Aorta (tissue), 5 donors: ENCODE measurements at regions not wholly inside any gene's neighbourhood (a gene's known extent, or its start where the extent isn't known, plus 50 kb on each side); places are given as distances from the start of the nearest gene placed in this dataset.

Experiments
- ATAC-seq: fragments of 200-7000 bp; cut with Tn5 transposase; one replicate; pipeline ENCODE4 v1.9.1; 2022; ENCODE audit warnings: moderate library complexity; ENCODE audit not compliant: low FRiP score
- DNase-seq, 2 donors: peaks; one replicate each; pipeline ENCODE4 v3.0.0-alpha.2; 2020
- H3K27ac ChIP-seq, 2 donors: one replicate each; pipeline ENCODE4 v1.5.1; 2013; ENCODE audit warnings: low read length in 2 of 2, mild to moderate bottlenecking in 2 of 2, moderate library complexity in 2 of 2, control low read depth in 1 of 2, inconsistent platforms in 1 of 2, low read depth in 1 of 2
- H3K27me3 ChIP-seq, 2 donors: one replicate each; pipeline ENCODE4 v1.6.1; 2013; ENCODE audit warnings: control low read depth in 1 of 2, low read length in 1 of 2, mild to moderate bottlenecking in 1 of 2, moderate library complexity in 1 of 2; ENCODE audit not compliant: insufficient read depth in 2 of 2, control insufficient read depth in 1 of 2
- H3K36me3 ChIP-seq, 2 donors: one replicate each; pipeline ENCODE4 v1.6.1; 2013; ENCODE audit warnings: control low read depth in 1 of 2, low read length in 1 of 2, mild to moderate bottlenecking in 1 of 2; ENCODE audit not compliant: insufficient read depth in 2 of 2, control insufficient read depth in 1 of 2
- H3K4me1 ChIP-seq, 2 donors: one replicate each; pipeline ENCODE4 v1.6.1; 2013; ENCODE audit warnings: low read length in 2 of 2, control low read depth in 1 of 2, mild to moderate bottlenecking in 1 of 2, moderate library complexity in 1 of 2; ENCODE audit not compliant: insufficient read depth in 2 of 2, control insufficient read depth in 1 of 2
- H3K4me3 ChIP-seq, 2 donors: one replicate each; pipeline ENCODE4 v1.5.1; 2013; ENCODE audit warnings: low read length in 2 of 2, control low read depth in 1 of 2, mild to moderate bottlenecking in 1 of 2
- H3K9me3 ChIP-seq: one replicate; pipeline ENCODE4 v1.6.1; 2013; ENCODE audit warnings: mild to moderate bottlenecking, low read length; ENCODE audit not compliant: control insufficient read depth
- WGBS, 2 donors: extraction: QIAGEN DNeasy Blood & Tissue Kit; methylation state at CpG; one replicate each; pipeline ENCODE4 v1.1.7; 2013; 5-methylcytosine and 5-hydroxymethylcytosine counted together
- intact Hi-C, 2 donors: fragments of 100-400 bp; cut with DNase I; formaldehyde crosslinking; loops; one replicate each; pipeline versions ENCODE4 v1.14.2 to v1.15.0; 2022
- donor health status: healthy with polysubstance abuse.
- donor health status: Bipolar disorder and iron deficiency.
- donor health status: DM: no; HTN: no; CAD: no.
- donor health status: DM: no; HTN: no; CAD: no.
- donor health status: DM: yes; HTN: yes; CAD: no.

- 83 to 92% methylated on average over 1 of the region's 1 CpG for WGBS, 2 donors
- H3K27ac ChIP-seq = no peak overlapping the region
- no peaks in the 10 kb centered on the region for H3K36me3 ChIP-seq
- ATAC-seq (no peak), DNase-seq (no peak)
- no peaks in the 10 kb centered on the region for H3K27me3 ChIP-seq
- H3K4me3 ChIP-seq = no peak overlapping the region
- H3K4me1 ChIP-seq = no peaks in the 10 kb centered on the region
- intact Hi-C loops = no loop called here
- no peaks in the 10 kb centered on the region for H3K9me3 ChIP-seq
Observed at GRCh38 chrX:99445336-99445735, 964.7 kb downstream of the PCDH19 start.

- H3K27ac ChIP-seq = no peak overlapping the region
- DNase-seq = no peak
Observed at GRCh38 chrX:99421796-99422195, 988.3 kb downstream of the PCDH19 start.

GRCh38 chrX:99415470-99415869 is 994.6 kb downstream of the PCDH19 start:
- DNase-seq = no peak
- Histone ChIP-seq H3K27ac (no peak overlapping the region), H3K4me1 (no peaks in the 10 kb centered on the region), H3K36me3 (no peaks in the 10 kb centered on the region), H3K4me3 (no peak overlapping the region), H3K9me3 (no peaks in the 10 kb centered on the region), H3K27me3 (no peaks in the 10 kb centered on the region)
- intact Hi-C loops = no loop called here
- 75 to 78% methylated on average over 1 of the region's 1 CpG for WGBS, 2 donors
- ATAC-seq = no peak

More at GRCh38 chrX:99421796-99422195, 988.3 kb downstream of the PCDH19 start:
- no peaks in the 10 kb centered on the region for H3K36me3 ChIP-seq
- H3K9me3 ChIP-seq = no peaks in the 10 kb centered on the region
- no peaks in the 10 kb centered on the region for H3K4me1 ChIP-seq
- no peak overlapping the region for H3K4me3 ChIP-seq
- H3K27me3 ChIP-seq = no peaks in the 10 kb centered on the region
- ATAC-seq = no peak
- intact Hi-C loops = no loop called here

- Histone ChIP-seq H3K27me3 (no peaks in the 10 kb centered on the region), H3K4me1 (no peaks in the 10 kb centered on the region), H3K9me3 (no peaks in the 10 kb centered on the region), H3K27ac (no peak overlapping the region), H3K36me3 (no peaks in the 10 kb centered on the region), H3K4me3 (no peak overlapping the region)
- intact Hi-C loops = no loop called here
- no peak for DNase-seq
- 73 to 84% methylated on average over 3 of the region's 3 CpGs for WGBS, 2 donors
- ATAC-seq = no peak
Observed at GRCh38 chrX:99413317-99413716, 996.8 kb downstream of the PCDH19 start.

- Histone ChIP-seq H3K9me3 (no peaks in the 10 kb centered on the region), H3K4me3 (no peak overlapping the region), H3K27ac (no peak overlapping the region), H3K36me3 (no peaks in the 10 kb centered on the region), H3K27me3 (no peaks in the 10 kb centered on the region), H3K4me1 (no peaks in the 10 kb centered on the region)
- 55 to 71% methylated on average over 3 of the region's 3 CpGs for WGBS, 2 donors
- ATAC-seq = no peak
- DNase-seq = peak in 1 of 2 donors; percentile 48
- intact Hi-C loops = no loop called here
Observed at GRCh38 chrX:99398545-99398944, 1011.5 kb downstream of the PCDH19 start.

GRCh38 chrX:99397879-99398278 is 1012.2 kb downstream of the PCDH19 start:
- H3K36me3 ChIP-seq = no peaks in the 10 kb centered on the region
- WGBS, 2 donors = 47 to 83% methylated on average over 1 of the region's 1 CpG
- no peaks in the 10 kb centered on the region for H3K27me3 ChIP-seq
- DNase-seq (peak in 1 of 2 donors; percentile 35), ATAC-seq (no peak)
- intact Hi-C loops = no loop called here
- H3K4me1 ChIP-seq = no peaks in the 10 kb centered on the region
- no peak overlapping the region for H3K27ac ChIP-seq
- H3K4me3 ChIP-seq = no peak overlapping the region
- H3K9me3 ChIP-seq = no peaks in the 10 kb centered on the region

- intact Hi-C loops = no loop called here
- 88 to 94% methylated on average over 2 of the region's 2 CpGs for WGBS, 2 donors
Observed at GRCh38 chrX:99394456-99394855, 1015.6 kb downstream of the PCDH19 start.

GRCh38 chrX:99384594-99385374 is 1025.3 kb downstream of the PCDH19 start:
- Histone ChIP-seq H3K9me3 (no peaks in the 10 kb centered on the region), H3K27me3 (no peaks in the 10 kb centered on the region), H3K36me3 (no peaks in the 10 kb centered on the region), H3K27ac (no peak overlapping the region), H3K4me3 (no peak overlapping the region), H3K4me1 (no peaks in the 10 kb centered on the region)
- 82 to 88% methylated on average over 5 of the region's 5 CpGs for WGBS, 2 donors
- no peak for ATAC-seq
- DNase-seq = no peak
- intact Hi-C loops = loop anchor here in 1 of 2 donors (5.0 kb wide), 1 partner anchor 48 kb away; no protein-coding TSS in a partner anchor

More at GRCh38 chrX:99394456-99394855, 1015.6 kb downstream of the PCDH19 start:
- Histone ChIP-seq H3K4me1 (no peaks in the 10 kb centered on the region), H3K9me3 (no peaks in the 10 kb centered on the region), H3K36me3 (no peaks in the 10 kb centered on the region), H3K4me3 (no peak overlapping the region), H3K27me3 (no peaks in the 10 kb centered on the region), H3K27ac (no peak overlapping the region)
- DNase-seq = no peak
- no peak for ATAC-seq

- H3K36me3 ChIP-seq = no peaks in the 10 kb centered on the region
- ATAC-seq (no peak), DNase-seq (no peak)
- no peak overlapping the region for H3K27ac ChIP-seq
- no peaks in the 10 kb centered on the region for H3K9me3 ChIP-seq
- H3K4me3 ChIP-seq = no peak overlapping the region
- intact Hi-C loops = loop anchor here in 1 of 2 donors (5.0 kb wide), 1 partner anchor 49 kb away; no protein-coding TSS in a partner anchor
- no peaks in the 10 kb centered on the region for H3K4me1 ChIP-seq
- 88% methylated on average over 5 of the region's 5 CpGs for WGBS, 2 donors
- no peaks in the 10 kb centered on the region for H3K27me3 ChIP-seq
Observed at GRCh38 chrX:99383786-99384185, 1026.3 kb downstream of the PCDH19 start.
